SK-N-SH treated with all-trans-retinoic acid at 6 μM for 48 hours (cell line): ENCODE measurements at regions not wholly inside any gene's neighbourhood (a gene's known extent, or its start where the extent isn't known, plus 50 kb on each side); places are given as distances from the start of the nearest gene placed in this dataset.

Source experiments
- ESRRG ChIP-seq: fragments of 250-450 bp; sonication (Bioruptor Pico); IDR thresholded peaks from 2 replicates; pipeline ENCODE4 v1.6.1; 2021; ENCODE audit warnings: mild to moderate bottlenecking
- ISL1 ChIP-seq: fragments of 250-450 bp; sonication (Bioruptor Pico); IDR thresholded peaks from 2 replicates; pipeline ENCODE4 v2.1.2; 2022; ENCODE audit warnings: mild to moderate bottlenecking, moderate library complexity
- PATZ1 ChIP-seq: fragments of 250-450 bp; sonication (Bioruptor Pico); IDR thresholded peaks from 2 replicates; pipeline ENCODE4 v1.8.0; 2020; ENCODE audit warnings: mild to moderate bottlenecking, moderate library complexity, borderline replicate concordance
- RARB ChIP-seq: fragments of 250-450 bp; sonication (Bioruptor Pico); IDR thresholded peaks from 2 replicates; pipeline ENCODE4 v1.8.0; 2021; ENCODE audit warnings: mild to moderate bottlenecking, moderate library complexity
- ZFP30 ChIP-seq: fragments of 450-650 bp; formaldehyde crosslinking; IDR thresholded peaks from 2 replicates; pipeline ENCODE4 v1.5.0; 2022; ENCODE audit warnings: mild to moderate bottlenecking, moderate library complexity

GRCh38 chr12:74455429-74455828 lies 82.2 kb upstream of the ATXN7L3B start:
- no peak for TF ChIP-seq ESRRG (CRISPR knock-in tag)
- no peak for TF ChIP-seq PATZ1 (CRISPR knock-in tag)
- no peak for TF ChIP-seq ZFP30 (CRISPR knock-in tag)
- no peak for TF ChIP-seq RARB (CRISPR knock-in tag)
- TF ChIP-seq ISL1 (CRISPR knock-in tag), result no peak
